ENCODE measurements at regions not wholly inside any gene's neighbourhood (a gene's known extent, or its start where the extent isn't known, plus 50 kb on each side); places are given as distances from the start of the nearest gene placed in this dataset.

DNA sequence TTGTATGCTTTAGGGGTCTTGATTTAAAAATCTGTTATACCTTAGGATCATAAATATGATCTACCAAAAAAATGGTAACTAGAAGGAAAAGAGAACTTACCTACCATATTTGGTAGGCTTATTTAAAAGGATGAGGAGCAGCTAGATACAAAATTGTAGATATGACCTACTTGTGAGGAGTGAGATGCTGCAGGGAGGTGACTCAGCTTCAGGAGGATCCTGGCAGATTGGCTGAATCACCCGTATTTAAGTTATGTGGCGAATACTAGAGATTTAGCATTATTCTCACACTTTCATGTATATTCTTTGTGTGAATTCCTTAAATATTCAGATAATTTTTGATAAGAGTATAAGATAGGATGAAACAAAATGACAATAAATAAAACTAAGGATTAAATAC lies 657.3 kb upstream of the LINC00305 start:
- TF ChIP-seq, protein P1, sequence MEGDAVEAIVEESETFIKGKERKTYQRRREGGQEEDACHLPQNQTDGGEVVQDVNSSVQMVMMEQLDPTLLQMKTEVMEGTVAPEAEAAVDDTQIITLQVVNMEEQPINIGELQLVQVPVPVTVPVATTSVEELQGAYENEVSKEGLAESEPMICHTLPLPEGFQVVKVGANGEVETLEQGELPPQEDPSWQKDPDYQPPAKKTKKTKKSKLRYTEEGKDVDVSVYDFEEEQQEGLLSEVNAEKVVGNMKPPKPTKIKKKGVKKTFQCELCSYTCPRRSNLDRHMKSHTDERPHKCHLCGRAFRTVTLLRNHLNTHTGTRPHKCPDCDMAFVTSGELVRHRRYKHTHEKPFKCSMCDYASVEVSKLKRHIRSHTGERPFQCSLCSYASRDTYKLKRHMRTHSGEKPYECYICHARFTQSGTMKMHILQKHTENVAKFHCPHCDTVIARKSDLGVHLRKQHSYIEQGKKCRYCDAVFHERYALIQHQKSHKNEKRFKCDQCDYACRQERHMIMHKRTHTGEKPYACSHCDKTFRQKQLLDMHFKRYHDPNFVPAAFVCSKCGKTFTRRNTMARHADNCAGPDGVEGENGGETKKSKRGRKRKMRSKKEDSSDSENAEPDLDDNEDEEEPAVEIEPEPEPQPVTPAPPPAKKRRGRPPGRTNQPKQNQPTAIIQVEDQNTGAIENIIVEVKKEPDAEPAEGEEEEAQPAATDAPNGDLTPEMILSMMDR (IDR thresholded peaks at IDR 0.05): no peak
- Histone ChIP-seq H3K4me1 (ENCODE audit: control insufficient read depth in 1 of 2, insufficient read depth in 1 of 2, low read depth in 1 of 2, low read length in 1 of 2) (no peaks in the 10 kb centered on the region), H3K27ac (no peak overlapping the region), H3K27me3 (no peaks in the 10 kb centered on the region), H3K36me3 (no peaks in the 10 kb centered on the region), H3K9me3 (no peaks in the 10 kb centered on the region), H3K4me3 (ENCODE audit: low read depth in 1 of 2, low read length in 1 of 2) (no peak overlapping the region)

DNA sequence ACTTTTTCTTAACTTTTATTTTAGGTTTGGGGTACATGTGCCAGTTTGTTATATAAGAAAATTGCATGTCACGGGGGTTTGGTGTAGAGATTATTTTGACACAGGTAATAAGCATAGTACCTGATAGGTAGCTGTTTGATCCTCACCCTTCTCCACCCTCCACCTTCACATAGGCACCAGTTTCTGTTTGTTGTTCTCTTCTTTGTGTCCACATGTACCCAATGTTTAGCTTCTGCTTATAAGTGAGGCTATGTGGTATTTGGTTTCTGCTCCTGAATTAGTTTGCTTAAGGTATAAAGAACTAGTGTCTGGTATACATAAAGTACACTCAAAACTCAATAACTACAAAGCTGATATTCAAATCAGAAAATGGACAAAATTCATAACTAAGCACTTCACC lies 654.6 kb upstream of the LINC00305 start:
- TF ChIP-seq, protein P1 (IDR thresholded peaks at IDR 0.05): no peak
- Histone ChIP-seq H3K27me3 (no peaks in the 10 kb centered on the region), H3K36me3 (no peaks in the 10 kb centered on the region), H3K4me3 (ENCODE audit: low read depth in 1 of 2, low read length in 1 of 2) (no peak overlapping the region), H3K4me1 (ENCODE audit: control insufficient read depth in 1 of 2, insufficient read depth in 1 of 2, low read depth in 1 of 2, low read length in 1 of 2) (no peaks in the 10 kb centered on the region), H3K9me3 (no peaks in the 10 kb centered on the region), H3K27ac (no peak overlapping the region)

DNA sequence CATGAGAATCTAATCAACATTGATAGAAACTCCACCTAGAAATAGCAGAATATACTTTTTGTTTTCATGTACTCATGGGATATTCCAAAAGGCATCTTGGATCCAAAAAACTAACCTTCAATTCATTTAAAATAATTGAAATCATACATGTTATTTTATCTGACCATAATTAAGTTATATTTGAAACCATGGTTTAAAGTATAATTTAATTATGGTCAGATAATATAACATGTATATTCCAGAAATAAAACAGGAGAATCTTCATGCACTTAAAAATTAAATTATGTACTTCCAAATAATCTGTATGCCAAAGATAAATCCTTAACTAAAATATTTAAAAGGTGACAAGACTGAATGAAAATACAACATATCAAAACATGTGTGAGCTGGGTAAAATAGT lies 651.3 kb upstream of the LINC00305 start:
- no peak overlapping the region for H3K4me3 ChIP-seq (ENCODE audit: low read depth in 1 of 2, low read length in 1 of 2)
- no peaks in the 10 kb centered on the region for H3K27me3 ChIP-seq
- no peaks in the 10 kb centered on the region for H3K4me1 ChIP-seq (ENCODE audit: control insufficient read depth in 1 of 2, insufficient read depth in 1 of 2, low read depth in 1 of 2, low read length in 1 of 2)
- no peaks in the 10 kb centered on the region for H3K9me3 ChIP-seq
- TF ChIP-seq, protein P1 (IDR thresholded peaks at IDR 0.05): no peak
- H3K27ac ChIP-seq: no peak overlapping the region
- no peaks in the 10 kb centered on the region for H3K36me3 ChIP-seq

DNA sequence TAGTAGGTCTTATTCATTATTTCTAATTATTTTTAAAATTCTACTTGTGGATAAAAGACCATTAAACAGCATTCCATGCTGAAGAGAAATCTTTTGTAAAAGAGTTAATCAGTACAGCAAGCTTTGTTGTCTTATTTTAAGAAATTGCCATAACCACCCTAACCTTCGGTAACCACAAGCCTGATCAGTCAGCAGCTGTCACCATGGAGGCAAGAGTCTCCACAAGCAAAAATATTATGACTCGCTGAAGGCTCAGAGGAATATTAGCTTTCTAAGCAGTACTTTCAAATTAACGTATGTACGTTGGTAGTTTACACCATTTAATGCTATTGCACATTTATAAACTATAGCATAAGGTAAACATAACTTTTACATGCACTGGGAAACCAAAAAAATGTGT lies 650.5 kb upstream of the LINC00305 start:
- TF ChIP-seq, protein P1 (IDR thresholded peaks at IDR 0.05): no peak
- Histone ChIP-seq H3K4me3 (ENCODE audit: low read depth in 1 of 2, low read length in 1 of 2) (no peak overlapping the region), H3K27ac (no peak overlapping the region), H3K27me3 (no peaks in the 10 kb centered on the region), H3K36me3 (no peaks in the 10 kb centered on the region), H3K9me3 (no peaks in the 10 kb centered on the region), H3K4me1 (ENCODE audit: control insufficient read depth in 1 of 2, insufficient read depth in 1 of 2, low read depth in 1 of 2, low read length in 1 of 2) (no peaks in the 10 kb centered on the region)

DNA sequence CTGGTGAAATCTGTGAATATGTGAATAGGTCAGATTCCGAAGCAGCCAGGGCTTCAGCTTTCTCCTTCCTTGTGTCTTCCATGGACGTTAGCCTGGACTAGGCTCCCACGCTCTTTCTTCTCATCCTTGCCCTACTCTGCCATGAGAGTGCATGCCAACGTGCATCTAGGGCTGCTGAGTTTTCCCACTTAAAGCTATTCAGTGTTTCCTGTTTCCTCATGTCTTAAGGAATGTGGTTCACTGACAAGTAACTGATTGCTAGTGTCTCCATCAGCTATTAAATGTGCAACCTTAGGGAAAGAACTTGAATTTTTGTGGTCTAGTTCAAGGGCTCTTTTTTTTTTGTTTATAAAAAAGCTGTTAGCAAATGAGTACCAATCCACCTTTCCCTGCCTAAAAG lies 642.3 kb upstream of the LINC00305 start:
- Histone ChIP-seq H3K9me3 (no peaks in the 10 kb centered on the region), H3K27ac (no peak overlapping the region), H3K4me3 (ENCODE audit: low read depth in 1 of 2, low read length in 1 of 2) (no peak overlapping the region), H3K36me3 (no peaks in the 10 kb centered on the region), H3K4me1 (ENCODE audit: control insufficient read depth in 1 of 2, insufficient read depth in 1 of 2, low read depth in 1 of 2, low read length in 1 of 2) (no peaks in the 10 kb centered on the region), H3K27me3 (no peaks in the 10 kb centered on the region)
- TF ChIP-seq, protein P1 (IDR thresholded peaks at IDR 0.05): no peak

DNA sequence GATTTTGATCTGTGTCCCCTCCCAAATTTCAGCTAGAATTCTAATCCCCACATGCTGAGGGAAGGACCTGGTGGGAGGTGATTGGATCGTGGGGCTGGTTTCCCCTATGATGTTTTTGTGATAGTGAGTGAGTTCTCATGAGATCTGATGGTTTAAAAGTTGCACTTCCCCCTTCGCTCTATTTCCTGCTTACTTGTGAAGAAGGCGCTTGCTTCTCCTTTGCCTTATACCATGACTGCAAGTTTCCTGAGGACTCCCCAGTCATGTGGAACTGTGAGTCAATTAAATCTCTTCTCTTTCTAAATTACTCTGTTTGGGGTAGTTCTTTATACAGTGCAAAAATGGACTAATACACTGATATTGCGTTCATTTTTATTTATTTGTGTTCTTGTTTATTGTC lies 636.8 kb upstream of the LINC00305 start:
- no peaks in the 10 kb centered on the region for H3K9me3 ChIP-seq
- H3K4me3 ChIP-seq (ENCODE audit: low read depth in 1 of 2, low read length in 1 of 2): no peak overlapping the region
- H3K36me3 ChIP-seq: no peaks in the 10 kb centered on the region
- H3K4me1 ChIP-seq (ENCODE audit: control insufficient read depth in 1 of 2, insufficient read depth in 1 of 2, low read depth in 1 of 2, low read length in 1 of 2): no peaks in the 10 kb centered on the region
- TF ChIP-seq, protein P1 (IDR thresholded peaks at IDR 0.05): no peak
- no peaks in the 10 kb centered on the region for H3K27me3 ChIP-seq
- no peak overlapping the region for H3K27ac ChIP-seq
